ENCODE measurements at regions not wholly inside any gene's neighbourhood (a gene's known extent, or its start where the extent isn't known, plus 50 kb on each side); places are given as distances from the start of the nearest gene placed in this dataset.

GRCh38 chr11:103530257-103530656 lies 421.0 kb downstream of the DYNC2H1 start:
- H3K4me1 ChIP-seq (ENCODE audit: insufficient read depth, low read length) = peaks cover 13% of the 10 kb centered on the region
- no peaks in the 10 kb centered on the region for H3K27me3 ChIP-seq (ENCODE audit: insufficient read depth, low read length)
- H3K9ac ChIP-seq (ENCODE audit: low read depth, low read length) = no peak overlapping the region
- H3K9me3 ChIP-seq (ENCODE audit: insufficient read depth, low read depth, low read length) = no peaks in the 10 kb centered on the region
- H3K4me3 ChIP-seq (ENCODE audit: low read length) = no peak overlapping the region
- H3K27ac ChIP-seq (ENCODE audit: low read length) = no peak overlapping the region
- no peaks in the 10 kb centered on the region for H3K36me3 ChIP-seq (ENCODE audit: insufficient read depth, low read depth, low read length)

- H3K36me3 ChIP-seq (ENCODE audit: insufficient read depth, low read depth, low read length) = no peaks in the 10 kb centered on the region
- no peak overlapping the region for H3K27ac ChIP-seq (ENCODE audit: low read length)
- no peak overlapping the region for H3K4me3 ChIP-seq (ENCODE audit: low read length)
- H3K9ac ChIP-seq (ENCODE audit: low read depth, low read length) = no peak overlapping the region
- no peaks in the 10 kb centered on the region for H3K9me3 ChIP-seq (ENCODE audit: insufficient read depth, low read depth, low read length)
- H3K4me1 ChIP-seq (ENCODE audit: insufficient read depth, low read length) = peaks cover 17% of the 10 kb centered on the region
- H3K27me3 ChIP-seq (ENCODE audit: insufficient read depth, low read length) = no peaks in the 10 kb centered on the region
Measured at GRCh38 chr11:103532133-103532788, 423.0 kb downstream of the DYNC2H1 start.

- H3K4me3 ChIP-seq (ENCODE audit: low read length) = no peak overlapping the region
Measured at GRCh38 chr11:103534191-103534590, 425.0 kb downstream of the DYNC2H1 start.

GRCh38 chr11:103534959-103535358 lies 425.7 kb downstream of the DYNC2H1 start:
- no peak overlapping the region for H3K4me3 ChIP-seq (ENCODE audit: low read length)
- H3K36me3 ChIP-seq (ENCODE audit: insufficient read depth, low read depth, low read length) = no peaks in the 10 kb centered on the region
- no peak overlapping the region for H3K9ac ChIP-seq (ENCODE audit: low read depth, low read length)
- peaks cover 8% of the 10 kb centered on the region; the same call in 1 of the 2 replicates for H3K4me1 ChIP-seq (ENCODE audit: insufficient read depth, low read length)
- H3K27me3 ChIP-seq (ENCODE audit: insufficient read depth, low read length) = no peaks in the 10 kb centered on the region
- no peaks in the 10 kb centered on the region for H3K9me3 ChIP-seq (ENCODE audit: insufficient read depth, low read depth, low read length)
- no peak overlapping the region for H3K27ac ChIP-seq (ENCODE audit: low read length)

More at GRCh38 chr11:103534191-103534590, 425.0 kb downstream of the DYNC2H1 start:
- H3K9ac ChIP-seq (ENCODE audit: low read depth, low read length) = no peak overlapping the region
- no peak overlapping the region for H3K27ac ChIP-seq (ENCODE audit: low read length)
- no peaks in the 10 kb centered on the region for H3K36me3 ChIP-seq (ENCODE audit: insufficient read depth, low read depth, low read length)
- H3K27me3 ChIP-seq (ENCODE audit: insufficient read depth, low read length) = no peaks in the 10 kb centered on the region
- H3K4me1 ChIP-seq (ENCODE audit: insufficient read depth, low read length) = peaks cover 8% of the 10 kb centered on the region; the same call in 1 of the 2 replicates
- no peaks in the 10 kb centered on the region for H3K9me3 ChIP-seq (ENCODE audit: insufficient read depth, low read depth, low read length)

- H3K4me3 ChIP-seq (ENCODE audit: low read length) = no peak overlapping the region
- H3K9me3 ChIP-seq (ENCODE audit: insufficient read depth, low read depth, low read length) = peaks cover 6% of the 10 kb centered on the region; the same call in 1 of the 2 replicates
- H3K4me1 ChIP-seq (ENCODE audit: insufficient read depth, low read length) = peaks cover 8% of the 10 kb centered on the region; the same call in 1 of the 2 replicates
- H3K27me3 ChIP-seq (ENCODE audit: insufficient read depth, low read length) = no peaks in the 10 kb centered on the region
- no peaks in the 10 kb centered on the region for H3K36me3 ChIP-seq (ENCODE audit: insufficient read depth, low read depth, low read length)
- no peak overlapping the region for H3K27ac ChIP-seq (ENCODE audit: low read length)
- H3K9ac ChIP-seq (ENCODE audit: low read depth, low read length) = no peak overlapping the region
Measured at GRCh38 chr11:103536335-103536722, 427.1 kb downstream of the DYNC2H1 start.

GRCh38 chr11:103537904-103538502 lies 428.8 kb downstream of the DYNC2H1 start:
- Histone ChIP-seq H3K4me3 (ENCODE audit: low read length) (no peak overlapping the region), H3K9ac (ENCODE audit: low read depth, low read length) (no peak overlapping the region), H3K4me1 (ENCODE audit: insufficient read depth, low read length) (0 out of 2 replicates have a peak, but pooled peaks cover 6% of the 10 kb centered on the region), H3K27me3 (ENCODE audit: insufficient read depth, low read length) (no peaks in the 10 kb centered on the region), H3K36me3 (ENCODE audit: insufficient read depth, low read depth, low read length) (no peaks in the 10 kb centered on the region), H3K9me3 (ENCODE audit: insufficient read depth, low read depth, low read length) (peaks cover 16% of the 10 kb centered on the region; the same call in 1 of the 2 replicates), H3K27ac (ENCODE audit: low read length) (no peak overlapping the region)

GRCh38 chr11:103539166-103539565 lies 429.9 kb downstream of the DYNC2H1 start:
- no peak overlapping the region for H3K9ac ChIP-seq (ENCODE audit: low read depth, low read length)
- no peak overlapping the region for H3K4me3 ChIP-seq (ENCODE audit: low read length)
- H3K9me3 ChIP-seq (ENCODE audit: insufficient read depth, low read depth, low read length) = peaks cover 16% of the 10 kb centered on the region; the same call in 1 of the 2 replicates
- no peaks in the 10 kb centered on the region for H3K36me3 ChIP-seq (ENCODE audit: insufficient read depth, low read depth, low read length)
- 0 out of 2 replicates have a peak, but pooled peaks cover 6% of the 10 kb centered on the region for H3K4me1 ChIP-seq (ENCODE audit: insufficient read depth, low read length)
- H3K27ac ChIP-seq (ENCODE audit: low read length) = no peak overlapping the region
- no peaks in the 10 kb centered on the region for H3K27me3 ChIP-seq (ENCODE audit: insufficient read depth, low read length)

- H3K27me3 ChIP-seq (ENCODE audit: insufficient read depth, low read length) = no peaks in the 10 kb centered on the region
- H3K4me3 ChIP-seq (ENCODE audit: low read length) = no peak overlapping the region
- H3K4me1 ChIP-seq (ENCODE audit: insufficient read depth, low read length) = 0 out of 2 replicates have a peak, but pooled peaks cover 6% of the 10 kb centered on the region
- H3K9me3 ChIP-seq (ENCODE audit: insufficient read depth, low read depth, low read length) = peaks cover 16% of the 10 kb centered on the region; the same call in 1 of the 2 replicates
- H3K36me3 ChIP-seq (ENCODE audit: insufficient read depth, low read depth, low read length) = no peaks in the 10 kb centered on the region
- no peak overlapping the region for H3K9ac ChIP-seq (ENCODE audit: low read depth, low read length)
- H3K27ac ChIP-seq (ENCODE audit: low read length) = no peak overlapping the region
Measured at GRCh38 chr11:103541186-103541795, 432.1 kb downstream of the DYNC2H1 start.

- no peaks in the 10 kb centered on the region for H3K27me3 ChIP-seq (ENCODE audit: insufficient read depth, low read length)
- no peaks in the 10 kb centered on the region for H3K36me3 ChIP-seq (ENCODE audit: insufficient read depth, low read depth, low read length)
- H3K9ac ChIP-seq (ENCODE audit: low read depth, low read length) = no peak overlapping the region
- H3K4me1 ChIP-seq (ENCODE audit: insufficient read depth, low read length) = no peaks in the 10 kb centered on the region
- peaks cover 16% of the 10 kb centered on the region; the same call in 1 of the 2 replicates for H3K9me3 ChIP-seq (ENCODE audit: insufficient read depth, low read depth, low read length)
- no peak overlapping the region for H3K27ac ChIP-seq (ENCODE audit: low read length)
- no peak overlapping the region for H3K4me3 ChIP-seq (ENCODE audit: low read length)
Measured at GRCh38 chr11:103542851-103543250, 433.6 kb downstream of the DYNC2H1 start.

- no peak overlapping the region for H3K9ac ChIP-seq (ENCODE audit: low read depth, low read length)
- peaks cover 16% of the 10 kb centered on the region; the same call in 1 of the 2 replicates for H3K9me3 ChIP-seq (ENCODE audit: insufficient read depth, low read depth, low read length)
- H3K4me1 ChIP-seq (ENCODE audit: insufficient read depth, low read length) = no peaks in the 10 kb centered on the region
Measured at GRCh38 chr11:103543456-103543855, 434.2 kb downstream of the DYNC2H1 start.

GRCh38 chr11:103544874-103545273 lies 435.6 kb downstream of the DYNC2H1 start:
- Histone ChIP-seq H3K4me3 (ENCODE audit: low read length) (no peak overlapping the region), H3K4me1 (ENCODE audit: insufficient read depth, low read length) (no peaks in the 10 kb centered on the region), H3K27me3 (ENCODE audit: insufficient read depth, low read length) (no peaks in the 10 kb centered on the region), H3K36me3 (ENCODE audit: insufficient read depth, low read depth, low read length) (no peaks in the 10 kb centered on the region), H3K27ac (ENCODE audit: low read length) (no peak overlapping the region), H3K9ac (ENCODE audit: low read depth, low read length) (no peak overlapping the region), H3K9me3 (ENCODE audit: insufficient read depth, low read depth, low read length) (peaks cover 16% of the 10 kb centered on the region; the same call in 1 of the 2 replicates)

More at GRCh38 chr11:103543456-103543855, 434.2 kb downstream of the DYNC2H1 start:
- Histone ChIP-seq H3K4me3 (ENCODE audit: low read length) (no peak overlapping the region), H3K27ac (ENCODE audit: low read length) (no peak overlapping the region), H3K27me3 (ENCODE audit: insufficient read depth, low read length) (no peaks in the 10 kb centered on the region), H3K36me3 (ENCODE audit: insufficient read depth, low read depth, low read length) (no peaks in the 10 kb centered on the region)
